ENCODE measurements at regions not wholly inside any gene's neighbourhood (a gene's known extent, or its start where the extent isn't known, plus 50 kb on each side); places are given as distances from the start of the nearest gene placed in this dataset.

DNA sequence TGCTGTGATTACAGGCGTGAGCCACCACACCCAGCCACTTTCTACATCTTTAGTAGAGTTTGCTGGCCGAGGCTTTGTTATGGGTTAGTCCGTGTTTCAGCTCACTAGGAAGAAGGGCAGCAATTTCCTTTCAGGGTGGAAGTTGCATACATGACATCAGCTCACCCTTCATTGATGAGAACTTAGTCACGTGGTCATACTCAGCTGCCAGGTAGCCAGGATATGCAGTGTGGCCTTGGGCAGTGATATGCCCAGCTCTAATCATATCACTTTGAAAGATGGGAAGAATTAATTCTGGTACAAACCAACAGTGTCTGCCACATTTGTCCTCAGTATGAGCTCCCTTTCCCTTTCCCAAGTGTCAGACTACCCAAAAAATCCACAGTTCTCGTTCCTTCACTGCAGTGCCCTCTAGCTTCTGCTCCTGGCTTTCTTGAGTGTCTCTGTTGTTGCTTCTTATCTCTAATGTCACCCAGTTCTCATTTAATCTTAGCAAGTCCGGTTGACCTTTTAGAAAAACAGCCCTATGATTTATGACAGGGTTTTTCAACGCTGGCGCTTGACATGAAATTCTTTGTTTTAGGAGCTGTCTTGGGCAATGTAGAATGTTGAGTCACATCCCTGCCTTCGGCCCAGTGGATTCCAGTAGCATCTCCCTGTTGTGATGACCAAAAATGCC is 108.7 kb upstream of the ITGB1 start:
- no peaks in the 10 kb centered on the region for H3K27me3 ChIP-seq (ENCODE audit: control insufficient read depth, insufficient read depth, low read length)
- FAIRE-seq (peak; percentile 82), DNase-seq (ENCODE audit: low read depth) (peak; percentile 14)
- no peak overlapping the region for H3K4me3 ChIP-seq (ENCODE audit: low read depth, low read length)
- no peaks in the 10 kb centered on the region for H3K36me3 ChIP-seq (ENCODE audit: control insufficient read depth, insufficient read depth, low read length)
- TF ChIP-seq, protein P1, sequence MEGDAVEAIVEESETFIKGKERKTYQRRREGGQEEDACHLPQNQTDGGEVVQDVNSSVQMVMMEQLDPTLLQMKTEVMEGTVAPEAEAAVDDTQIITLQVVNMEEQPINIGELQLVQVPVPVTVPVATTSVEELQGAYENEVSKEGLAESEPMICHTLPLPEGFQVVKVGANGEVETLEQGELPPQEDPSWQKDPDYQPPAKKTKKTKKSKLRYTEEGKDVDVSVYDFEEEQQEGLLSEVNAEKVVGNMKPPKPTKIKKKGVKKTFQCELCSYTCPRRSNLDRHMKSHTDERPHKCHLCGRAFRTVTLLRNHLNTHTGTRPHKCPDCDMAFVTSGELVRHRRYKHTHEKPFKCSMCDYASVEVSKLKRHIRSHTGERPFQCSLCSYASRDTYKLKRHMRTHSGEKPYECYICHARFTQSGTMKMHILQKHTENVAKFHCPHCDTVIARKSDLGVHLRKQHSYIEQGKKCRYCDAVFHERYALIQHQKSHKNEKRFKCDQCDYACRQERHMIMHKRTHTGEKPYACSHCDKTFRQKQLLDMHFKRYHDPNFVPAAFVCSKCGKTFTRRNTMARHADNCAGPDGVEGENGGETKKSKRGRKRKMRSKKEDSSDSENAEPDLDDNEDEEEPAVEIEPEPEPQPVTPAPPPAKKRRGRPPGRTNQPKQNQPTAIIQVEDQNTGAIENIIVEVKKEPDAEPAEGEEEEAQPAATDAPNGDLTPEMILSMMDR (IDR thresholded peaks at IDR 0.05; ENCODE audit: insufficient read depth, low read length, severe bottlenecking) = no peak

DNA sequence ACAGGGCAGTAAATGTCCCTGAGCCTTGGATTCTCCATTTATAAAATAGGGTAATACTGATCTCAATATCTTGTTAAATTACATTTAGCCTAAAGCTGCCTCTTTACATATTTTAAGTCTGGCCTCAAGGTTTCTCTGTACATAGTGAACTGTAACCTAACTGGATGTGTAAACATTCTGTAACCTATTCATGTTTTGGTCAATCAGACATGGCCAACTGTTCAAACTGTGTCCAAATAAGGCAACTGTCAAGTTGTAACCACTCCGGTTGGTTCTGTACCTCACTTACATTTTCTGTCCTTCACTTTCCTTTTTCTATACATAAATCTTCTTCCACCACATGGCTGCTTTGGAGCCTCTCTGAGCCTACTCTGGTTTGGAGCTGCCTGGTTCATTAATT is 107.1 kb upstream of the ITGB1 start:
- DNase-seq (ENCODE audit: low read depth) (no peak), FAIRE-seq (no peak)
- no peak overlapping the region for H3K4me3 ChIP-seq (ENCODE audit: low read depth, low read length)
- no peaks in the 10 kb centered on the region for H3K27me3 ChIP-seq (ENCODE audit: control insufficient read depth, insufficient read depth, low read length)
- H3K36me3 ChIP-seq (ENCODE audit: control insufficient read depth, insufficient read depth, low read length) = no peaks in the 10 kb centered on the region
- TF ChIP-seq, protein P1 (IDR thresholded peaks at IDR 0.05; ENCODE audit: insufficient read depth, low read length, severe bottlenecking) = no peak

DNA sequence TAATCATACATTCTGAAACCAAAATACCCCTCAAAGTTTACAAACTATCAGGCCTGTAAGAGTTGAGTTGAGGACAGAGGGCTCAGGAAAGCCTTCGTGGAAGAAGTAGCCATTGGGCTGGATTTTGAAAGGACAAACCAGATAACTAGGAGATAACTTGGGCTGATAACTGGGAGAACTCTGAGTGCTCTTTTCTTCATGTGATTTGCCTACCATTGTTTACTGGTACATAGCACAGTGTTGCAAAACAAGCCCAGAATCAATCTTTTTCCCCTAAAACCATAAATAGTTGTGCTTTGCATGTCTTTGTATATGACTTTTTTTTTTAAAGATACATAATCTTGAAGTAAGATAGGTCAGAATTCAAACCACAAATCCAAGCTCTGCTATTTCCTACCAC is 106.7 kb upstream of the ITGB1 start:
- no peak for DNase-seq (ENCODE audit: low read depth)
- H3K27me3 ChIP-seq (ENCODE audit: control insufficient read depth, insufficient read depth, low read length) = no peaks in the 10 kb centered on the region
- no peak overlapping the region for H3K4me3 ChIP-seq (ENCODE audit: low read depth, low read length)
- TF ChIP-seq, protein P1 (IDR thresholded peaks at IDR 0.05; ENCODE audit: insufficient read depth, low read length, severe bottlenecking) = no peak
- no peak for FAIRE-seq
- H3K36me3 ChIP-seq (ENCODE audit: control insufficient read depth, insufficient read depth, low read length) = no peaks in the 10 kb centered on the region

DNA sequence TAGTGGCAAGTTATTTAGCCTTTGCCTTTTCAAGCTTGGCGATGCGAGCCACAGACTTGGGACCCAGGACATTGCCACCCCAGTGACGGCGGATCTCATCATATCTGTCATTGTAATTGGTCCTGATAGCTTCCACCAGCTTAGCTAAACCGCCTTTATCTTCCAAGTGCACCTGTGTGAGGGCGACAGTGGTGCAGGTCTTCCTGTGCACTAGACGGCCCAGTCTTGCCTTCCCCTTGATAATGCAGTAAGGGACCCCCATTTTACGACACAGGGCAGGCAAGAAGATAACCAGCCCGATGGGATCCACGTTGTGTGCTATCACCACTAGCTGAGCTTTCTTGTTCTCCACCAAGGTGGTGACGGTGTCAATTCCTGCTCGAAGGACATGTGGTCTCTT is 99.6 kb upstream of the ITGB1 start:
- TF ChIP-seq, protein P1 (IDR thresholded peaks at IDR 0.05; ENCODE audit: insufficient read depth, low read length, severe bottlenecking) = no peak
- no peaks in the 10 kb centered on the region for H3K27me3 ChIP-seq (ENCODE audit: control insufficient read depth, insufficient read depth, low read length)
- H3K4me3 ChIP-seq (ENCODE audit: low read depth, low read length) = no peak overlapping the region
- FAIRE-seq = no peak
- no peak for DNase-seq (ENCODE audit: low read depth)
- H3K36me3 ChIP-seq (ENCODE audit: control insufficient read depth, insufficient read depth, low read length) = no peaks in the 10 kb centered on the region

DNA sequence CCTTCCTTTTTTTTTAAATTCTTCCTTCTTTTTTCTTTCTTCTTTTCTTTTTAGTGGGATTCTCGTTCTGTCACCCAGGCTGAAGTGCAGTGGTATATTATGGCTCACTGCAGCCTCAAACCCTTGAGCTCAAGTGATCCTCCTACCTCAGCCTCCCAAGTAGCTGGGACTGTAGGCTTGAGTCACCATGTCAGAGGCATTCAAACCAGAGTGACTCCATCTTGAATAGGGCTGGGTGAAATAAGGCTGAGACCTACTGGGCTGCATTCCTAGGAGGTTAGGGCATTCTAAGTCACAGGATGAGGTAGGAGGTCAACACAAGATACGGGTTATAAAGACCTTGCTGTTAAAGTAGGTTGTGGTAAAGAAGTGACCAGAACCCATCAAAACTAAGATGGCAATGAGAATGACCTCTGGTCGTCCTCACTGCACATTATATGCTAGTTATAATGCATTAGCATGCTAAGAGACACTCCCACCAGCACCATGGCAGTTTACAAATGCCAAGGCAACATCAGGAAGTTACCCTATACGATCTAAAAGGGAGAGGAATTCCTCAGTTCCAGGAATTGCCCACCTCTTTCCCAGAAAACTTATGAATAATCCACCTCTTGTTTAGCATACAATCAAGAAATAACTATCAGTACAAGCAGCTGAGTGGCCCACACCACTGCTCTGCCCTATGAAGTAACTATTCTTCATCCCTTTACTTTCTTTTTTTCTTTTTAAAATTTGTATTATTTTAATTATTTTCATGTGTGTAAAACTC is 99.0 kb upstream of the ITGB1 start:
- FAIRE-seq (no peak), DNase-seq (ENCODE audit: low read depth) (no peak)
- Histone ChIP-seq H3K4me3 (ENCODE audit: low read depth, low read length) (no peak overlapping the region), H3K27me3 (ENCODE audit: control insufficient read depth, insufficient read depth, low read length) (no peaks in the 10 kb centered on the region), H3K36me3 (ENCODE audit: control insufficient read depth, insufficient read depth, low read length) (no peaks in the 10 kb centered on the region)
- TF ChIP-seq, protein P1 (IDR thresholded peaks at IDR 0.05; ENCODE audit: insufficient read depth, low read length, severe bottlenecking) = no peak
